GM12878 (cell line): ENCODE measurements at regions not wholly inside any gene's neighbourhood (a gene's known extent, or its start where the extent isn't known, plus 50 kb on each side); places are given as distances from the start of the nearest gene placed in this dataset.

Source experiments
- ATF3 ChIP-seq: IDR thresholded peaks from 2 replicates; pipeline ENCODE4 v1.6.1; 2011; ENCODE audit warnings: low read depth, mild to moderate bottlenecking, low read length, moderate library complexity, borderline replicate concordance; ENCODE audit errors: extremely low read depth
- ATF7 ChIP-seq: fragments of 450-650 bp; IDR thresholded peaks from 2 replicates; pipeline ENCODE4 v1.6.1; 2016; ENCODE audit warnings: low read depth, mild to moderate bottlenecking
- CBX5 ChIP-seq: sonication (generic); IDR thresholded peaks from 2 replicates; pipeline ENCODE4 v1.6.1; 2016; ENCODE audit warnings: low read depth, moderate library complexity, mild to moderate bottlenecking, inconsistent platforms
- CEBPZ ChIP-seq: fragments of 150-350 bp; IDR thresholded peaks from 2 replicates; pipeline ENCODE4 v1.6.1; 2016; ENCODE audit warnings: low read depth, low read length
- CHD1 ChIP-seq: IDR thresholded peaks from 2 replicates; pipeline ENCODE4 v1.6.1; 2012; ENCODE audit warnings: low read depth, low read length, improper control_type of control experiment
- GATAD2B ChIP-seq: fragments of 450-650 bp; conservative IDR thresholded peaks from 2 replicates; pipeline ENCODE4 v1.6.1; 2017; ENCODE audit warnings: low read depth, mild to moderate bottlenecking, moderate library complexity
- JUNB ChIP-seq: IDR thresholded peaks from 2 replicates; pipeline ENCODE4 v1.6.1; 2016; ENCODE audit warnings: antibody characterized with exemption, mild to moderate bottlenecking
- MTA3 ChIP-seq: IDR thresholded peaks from 2 replicates; pipeline ENCODE4 v1.6.1; 2012; ENCODE audit warnings: low read length, inconsistent platforms, borderline replicate concordance
- SREBF2 ChIP-seq: IDR thresholded peaks from 2 replicates; pipeline ENCODE4 v1.6.1; 2012; ENCODE audit warnings: mild to moderate bottlenecking, low read length
- WRNIP1 ChIP-seq: IDR thresholded peaks from 2 replicates; pipeline ENCODE4 v1.6.1; 2011; ENCODE audit warnings: low read depth, low read length, improper control_type of control experiment, borderline replicate concordance
- TF ChIP-seq, protein P1 (sequence below): IDR thresholded peaks from 2 replicates; pipeline ENCODE4 v1.6.1; 2012; ENCODE audit warnings: mild to moderate bottlenecking, low read depth, low read length
- TF ChIP-seq, protein P2 (sequence below): fragments of 450-650 bp; formaldehyde crosslinking; IDR thresholded peaks from 2 replicates; pipeline ENCODE4 v1.4.0; 2020; ENCODE audit warnings: mild to moderate bottlenecking, moderate library complexity
- TF ChIP-seq, protein P3 (sequence below): fragments of 450-650 bp; formaldehyde crosslinking; IDR thresholded peaks from 2 replicates; pipeline ENCODE4 v1.4.0; 2022; ENCODE audit warnings: mild to moderate bottlenecking, moderate library complexity
- TF ChIP-seq, protein P4 (sequence below): fragments of 450-650 bp; IDR thresholded peaks from 2 replicates; pipeline ENCODE4 v1.6.1; 2017; ENCODE audit warnings: low read depth, mild to moderate bottlenecking, moderate library complexity

DNA sequence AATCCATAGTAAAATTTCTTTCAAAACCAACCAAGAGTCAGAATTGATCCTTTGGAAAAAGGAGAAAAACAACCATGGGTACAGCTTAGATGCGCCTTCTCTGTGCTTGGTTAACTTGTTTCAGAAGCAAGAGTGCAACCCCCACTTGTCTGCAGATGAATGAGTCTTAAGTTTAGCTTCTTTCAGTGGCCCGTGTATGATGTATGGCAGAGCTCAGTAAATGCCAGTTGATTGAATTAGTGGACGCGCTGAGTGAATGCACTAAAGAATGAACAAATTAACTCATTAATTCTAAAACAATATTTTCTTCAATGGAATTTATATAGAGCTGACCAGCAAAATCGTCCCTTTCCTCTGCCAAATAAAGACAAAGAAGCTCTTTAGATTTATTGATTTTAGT is 67.0 kb upstream of the ARHGEF3 start (continued):
- TF ChIP-seq, protein P1, sequence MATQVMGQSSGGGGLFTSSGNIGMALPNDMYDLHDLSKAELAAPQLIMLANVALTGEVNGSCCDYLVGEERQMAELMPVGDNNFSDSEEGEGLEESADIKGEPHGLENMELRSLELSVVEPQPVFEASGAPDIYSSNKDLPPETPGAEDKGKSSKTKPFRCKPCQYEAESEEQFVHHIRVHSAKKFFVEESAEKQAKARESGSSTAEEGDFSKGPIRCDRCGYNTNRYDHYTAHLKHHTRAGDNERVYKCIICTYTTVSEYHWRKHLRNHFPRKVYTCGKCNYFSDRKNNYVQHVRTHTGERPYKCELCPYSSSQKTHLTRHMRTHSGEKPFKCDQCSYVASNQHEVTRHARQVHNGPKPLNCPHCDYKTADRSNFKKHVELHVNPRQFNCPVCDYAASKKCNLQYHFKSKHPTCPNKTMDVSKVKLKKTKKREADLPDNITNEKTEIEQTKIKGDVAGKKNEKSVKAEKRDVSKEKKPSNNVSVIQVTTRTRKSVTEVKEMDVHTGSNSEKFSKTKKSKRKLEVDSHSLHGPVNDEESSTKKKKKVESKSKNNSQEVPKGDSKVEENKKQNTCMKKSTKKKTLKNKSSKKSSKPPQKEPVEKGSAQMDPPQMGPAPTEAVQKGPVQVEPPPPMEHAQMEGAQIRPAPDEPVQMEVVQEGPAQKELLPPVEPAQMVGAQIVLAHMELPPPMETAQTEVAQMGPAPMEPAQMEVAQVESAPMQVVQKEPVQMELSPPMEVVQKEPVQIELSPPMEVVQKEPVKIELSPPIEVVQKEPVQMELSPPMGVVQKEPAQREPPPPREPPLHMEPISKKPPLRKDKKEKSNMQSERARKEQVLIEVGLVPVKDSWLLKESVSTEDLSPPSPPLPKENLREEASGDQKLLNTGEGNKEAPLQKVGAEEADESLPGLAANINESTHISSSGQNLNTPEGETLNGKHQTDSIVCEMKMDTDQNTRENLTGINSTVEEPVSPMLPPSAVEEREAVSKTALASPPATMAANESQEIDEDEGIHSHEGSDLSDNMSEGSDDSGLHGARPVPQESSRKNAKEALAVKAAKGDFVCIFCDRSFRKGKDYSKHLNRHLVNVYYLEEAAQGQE, result no peak
- TF ChIP-seq CHD1 (no peak), MTA3 (no peak), CEBPZ (no peak), CBX5 (no peak), WRNIP1 (no peak), JUNB (no peak), GATAD2B (no peak), ATF3 (no peak), SREBF2 (no peak), ATF7 (no peak)
- TF ChIP-seq, protein P2, sequence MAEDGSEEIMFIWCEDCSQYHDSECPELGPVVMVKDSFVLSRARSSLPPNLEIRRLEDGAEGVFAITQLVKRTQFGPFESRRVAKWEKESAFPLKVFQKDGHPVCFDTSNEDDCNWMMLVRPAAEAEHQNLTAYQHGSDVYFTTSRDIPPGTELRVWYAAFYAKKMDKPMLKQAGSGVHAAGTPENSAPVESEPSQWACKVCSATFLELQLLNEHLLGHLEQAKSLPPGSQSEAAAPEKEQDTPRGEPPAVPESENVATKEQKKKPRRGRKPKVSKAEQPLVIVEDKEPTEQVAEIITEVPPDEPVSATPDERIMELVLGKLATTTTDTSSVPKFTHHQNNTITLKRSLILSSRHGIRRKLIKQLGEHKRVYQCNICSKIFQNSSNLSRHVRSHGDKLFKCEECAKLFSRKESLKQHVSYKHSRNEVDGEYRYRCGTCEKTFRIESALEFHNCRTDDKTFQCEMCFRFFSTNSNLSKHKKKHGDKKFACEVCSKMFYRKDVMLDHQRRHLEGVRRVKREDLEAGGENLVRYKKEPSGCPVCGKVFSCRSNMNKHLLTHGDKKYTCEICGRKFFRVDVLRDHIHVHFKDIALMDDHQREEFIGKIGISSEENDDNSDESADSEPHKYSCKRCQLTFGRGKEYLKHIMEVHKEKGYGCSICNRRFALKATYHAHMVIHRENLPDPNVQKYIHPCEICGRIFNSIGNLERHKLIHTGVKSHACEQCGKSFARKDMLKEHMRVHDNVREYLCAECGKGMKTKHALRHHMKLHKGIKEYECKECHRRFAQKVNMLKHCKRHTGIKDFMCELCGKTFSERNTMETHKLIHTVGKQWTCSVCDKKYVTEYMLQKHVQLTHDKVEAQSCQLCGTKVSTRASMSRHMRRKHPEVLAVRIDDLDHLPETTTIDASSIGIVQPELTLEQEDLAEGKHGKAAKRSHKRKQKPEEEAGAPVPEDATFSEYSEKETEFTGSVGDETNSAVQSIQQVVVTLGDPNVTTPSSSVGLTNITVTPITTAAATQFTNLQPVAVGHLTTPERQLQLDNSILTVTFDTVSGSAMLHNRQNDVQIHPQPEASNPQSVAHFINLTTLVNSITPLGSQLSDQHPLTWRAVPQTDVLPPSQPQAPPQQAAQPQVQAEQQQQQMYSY (CRISPR knock-in tag), result no peak
- TF ChIP-seq, protein P3, sequence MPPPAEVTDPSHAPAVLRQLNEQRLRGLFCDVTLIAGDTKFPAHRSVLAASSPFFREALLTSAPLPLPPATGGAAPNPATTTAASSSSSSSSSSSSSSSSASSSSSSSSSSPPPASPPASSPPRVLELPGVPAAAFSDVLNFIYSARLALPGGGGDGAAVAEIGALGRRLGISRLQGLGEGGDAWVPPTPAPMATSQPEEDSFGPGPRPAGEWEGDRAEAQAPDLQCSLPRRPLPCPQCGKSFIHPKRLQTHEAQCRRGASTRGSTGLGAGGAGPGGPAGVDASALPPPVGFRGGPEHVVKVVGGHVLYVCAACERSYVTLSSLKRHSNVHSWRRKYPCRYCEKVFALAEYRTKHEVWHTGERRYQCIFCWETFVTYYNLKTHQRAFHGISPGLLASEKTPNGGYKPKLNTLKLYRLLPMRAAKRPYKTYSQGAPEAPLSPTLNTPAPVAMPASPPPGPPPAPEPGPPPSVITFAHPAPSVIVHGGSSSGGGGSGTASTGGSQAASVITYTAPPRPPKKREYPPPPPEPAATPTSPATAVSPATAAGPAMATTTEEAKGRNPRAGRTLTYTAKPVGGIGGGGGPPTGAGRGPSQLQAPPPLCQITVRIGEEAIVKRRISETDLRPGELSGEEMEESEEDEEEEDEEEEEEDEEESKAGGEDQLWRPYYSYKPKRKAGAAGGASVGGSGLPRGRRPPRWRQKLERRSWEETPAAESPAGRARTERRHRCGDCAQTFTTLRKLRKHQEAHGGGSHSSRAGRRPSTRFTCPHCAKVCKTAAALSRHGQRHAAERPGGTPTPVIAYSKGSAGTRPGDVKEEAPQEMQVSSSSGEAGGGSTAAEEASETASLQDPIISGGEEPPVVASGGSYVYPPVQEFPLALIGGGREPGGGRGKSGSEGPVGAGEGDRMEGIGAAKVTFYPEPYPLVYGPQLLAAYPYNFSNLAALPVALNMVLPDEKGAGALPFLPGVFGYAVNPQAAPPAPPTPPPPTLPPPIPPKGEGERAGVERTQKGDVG (CRISPR knock-in tag), result no peak
- TF ChIP-seq, protein P4, sequence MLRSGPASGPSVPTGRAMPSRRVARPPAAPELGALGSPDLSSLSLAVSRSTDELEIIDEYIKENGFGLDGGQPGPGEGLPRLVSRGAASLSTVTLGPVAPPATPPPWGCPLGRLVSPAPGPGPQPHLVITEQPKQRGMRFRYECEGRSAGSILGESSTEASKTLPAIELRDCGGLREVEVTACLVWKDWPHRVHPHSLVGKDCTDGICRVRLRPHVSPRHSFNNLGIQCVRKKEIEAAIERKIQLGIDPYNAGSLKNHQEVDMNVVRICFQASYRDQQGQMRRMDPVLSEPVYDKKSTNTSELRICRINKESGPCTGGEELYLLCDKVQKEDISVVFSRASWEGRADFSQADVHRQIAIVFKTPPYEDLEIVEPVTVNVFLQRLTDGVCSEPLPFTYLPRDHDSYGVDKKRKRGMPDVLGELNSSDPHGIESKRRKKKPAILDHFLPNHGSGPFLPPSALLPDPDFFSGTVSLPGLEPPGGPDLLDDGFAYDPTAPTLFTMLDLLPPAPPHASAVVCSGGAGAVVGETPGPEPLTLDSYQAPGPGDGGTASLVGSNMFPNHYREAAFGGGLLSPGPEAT, result no peak
